ENCODE measurements at regions not wholly inside any gene's neighbourhood (a gene's known extent, or its start where the extent isn't known, plus 50 kb on each side); places are given as distances from the start of the nearest gene placed in this dataset.

DNA sequence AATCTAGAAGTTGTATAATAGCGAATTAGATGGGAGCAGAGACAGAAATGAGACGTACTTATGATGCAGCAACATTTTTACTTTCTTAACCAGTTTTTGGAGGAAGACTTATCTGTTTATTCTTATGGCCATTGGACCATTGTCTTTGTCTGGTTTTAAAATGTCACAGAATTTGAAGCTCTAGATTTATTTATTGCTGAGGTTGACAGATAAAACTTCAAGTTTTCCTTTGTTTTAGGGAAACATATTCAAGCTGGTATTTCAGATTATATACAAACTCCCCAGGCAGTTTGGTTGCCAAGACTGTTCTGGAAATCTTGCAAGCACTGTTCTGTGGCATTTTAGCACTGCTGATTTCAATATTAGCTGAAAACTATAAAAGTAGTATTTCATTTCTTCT, 1021.7 kb downstream of the GALC start:
- H3K9me3 ChIP-seq, result peaks cover 0 to 17% (median 13%) of the 10 kb centered on the region in 3 donors
- DNase-seq, result no peak
- 64 to 72% methylated on average over 2 of the region's 2 CpGs for WGBS, 2 donors
- H3K4me1 ChIP-seq, result no peaks in the 10 kb centered on the region
- no peak for TF ChIP-seq POLR2A (IDR thresholded peaks at IDR 0.05)
- TF ChIP-seq, protein P1, sequence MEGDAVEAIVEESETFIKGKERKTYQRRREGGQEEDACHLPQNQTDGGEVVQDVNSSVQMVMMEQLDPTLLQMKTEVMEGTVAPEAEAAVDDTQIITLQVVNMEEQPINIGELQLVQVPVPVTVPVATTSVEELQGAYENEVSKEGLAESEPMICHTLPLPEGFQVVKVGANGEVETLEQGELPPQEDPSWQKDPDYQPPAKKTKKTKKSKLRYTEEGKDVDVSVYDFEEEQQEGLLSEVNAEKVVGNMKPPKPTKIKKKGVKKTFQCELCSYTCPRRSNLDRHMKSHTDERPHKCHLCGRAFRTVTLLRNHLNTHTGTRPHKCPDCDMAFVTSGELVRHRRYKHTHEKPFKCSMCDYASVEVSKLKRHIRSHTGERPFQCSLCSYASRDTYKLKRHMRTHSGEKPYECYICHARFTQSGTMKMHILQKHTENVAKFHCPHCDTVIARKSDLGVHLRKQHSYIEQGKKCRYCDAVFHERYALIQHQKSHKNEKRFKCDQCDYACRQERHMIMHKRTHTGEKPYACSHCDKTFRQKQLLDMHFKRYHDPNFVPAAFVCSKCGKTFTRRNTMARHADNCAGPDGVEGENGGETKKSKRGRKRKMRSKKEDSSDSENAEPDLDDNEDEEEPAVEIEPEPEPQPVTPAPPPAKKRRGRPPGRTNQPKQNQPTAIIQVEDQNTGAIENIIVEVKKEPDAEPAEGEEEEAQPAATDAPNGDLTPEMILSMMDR (IDR thresholded peaks at IDR 0.05), result no peak
- intact Hi-C loops (cut with DNase I), result no loop called here
- H3K27me3 ChIP-seq, result no peaks in the 10 kb centered on the region
- no peak overlapping the region for H3K27ac ChIP-seq
- H3K36me3 ChIP-seq, result no peaks in the 10 kb centered on the region
- H3K4me3 ChIP-seq, result no peak overlapping the region

DNA sequence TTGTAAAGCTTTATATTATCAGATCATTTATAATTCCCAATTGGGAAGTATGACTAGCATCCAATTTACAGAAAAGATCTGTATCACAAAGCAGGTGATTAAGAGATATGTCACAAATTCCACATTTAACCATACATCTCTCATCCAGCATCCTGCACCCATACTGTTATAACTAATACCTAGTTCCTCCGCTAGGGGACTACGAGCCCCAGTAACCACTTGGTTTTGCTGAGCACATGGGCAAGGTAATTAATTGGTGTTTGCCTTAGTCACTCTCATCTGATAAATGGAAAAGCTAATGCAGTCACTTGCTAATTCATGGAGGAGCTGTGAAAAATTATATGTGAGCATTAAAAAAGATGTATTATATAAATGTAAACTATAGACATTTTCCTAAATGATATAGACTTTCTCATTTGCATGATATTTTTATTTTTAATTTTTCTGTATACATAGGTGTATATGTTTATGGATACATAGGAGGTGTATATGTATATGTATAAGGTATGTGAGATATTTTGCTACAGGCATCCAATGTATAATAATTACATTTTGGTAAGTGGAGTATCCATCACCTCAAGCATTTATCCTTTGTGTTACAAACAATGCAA, 1031.8 kb downstream of the GALC start:
- H3K4me1 ChIP-seq, result no peaks in the 10 kb centered on the region
- H3K27me3 ChIP-seq, result no peaks in the 10 kb centered on the region
- no peak overlapping the region for H3K4me3 ChIP-seq
- WGBS, 2 donors, result 46 to 61% methylated on average over 2 of the region's 2 CpGs
- no peaks in the 10 kb centered on the region for H3K36me3 ChIP-seq
- DNase-seq, result no peak
- peaks cover 0 to 9% (median 0%) of the 10 kb centered on the region in 3 donors for H3K9me3 ChIP-seq
- no peak for TF ChIP-seq POLR2A (IDR thresholded peaks at IDR 0.05)
- TF ChIP-seq, protein P1 (IDR thresholded peaks at IDR 0.05), result peak in 3 of 6 experiments; percentile 5 to 21 (median 8)
- intact Hi-C loops (cut with DNase I), result no loop called here
- no peak overlapping the region for H3K27ac ChIP-seq

DNA sequence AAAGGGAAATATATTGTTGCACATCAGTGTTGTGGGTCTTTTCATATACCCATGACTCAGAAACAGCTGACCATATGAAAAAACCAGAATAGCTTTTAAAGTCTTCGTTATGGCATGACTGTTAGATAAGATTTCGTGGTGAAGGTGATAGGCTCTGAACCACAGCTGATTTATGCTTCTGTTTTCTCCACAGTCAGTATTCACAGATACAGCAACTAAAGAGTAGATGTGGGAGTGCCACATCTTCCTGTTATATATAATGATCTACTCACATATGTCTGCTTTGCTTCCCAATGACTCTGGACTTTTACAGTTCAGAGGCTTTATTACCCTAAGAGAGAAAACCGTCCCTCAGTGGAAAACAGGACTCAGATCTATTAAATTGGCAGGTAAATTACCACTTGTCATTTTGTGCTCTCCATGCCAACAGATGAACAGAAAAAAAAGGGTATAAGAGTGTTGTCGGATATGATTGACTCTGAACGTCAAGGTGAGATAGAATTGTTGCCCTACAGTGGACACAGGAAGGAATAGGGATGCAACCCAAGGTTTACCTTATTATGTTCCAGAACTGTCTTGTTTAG, 1037.1 kb downstream of the GALC start:
- Histone ChIP-seq H3K27ac (no peak overlapping the region), H3K36me3 (no peaks in the 10 kb centered on the region), H3K4me1 (no peaks in the 10 kb centered on the region), H3K9me3 (no peaks in the 10 kb centered on the region), H3K27me3 (no peaks in the 10 kb centered on the region), H3K4me3 (no peak overlapping the region)
- WGBS, 2 donors, result 58 to 61% methylated on average over 5 of the region's 5 CpGs
- intact Hi-C loops (cut with DNase I), result no loop called here
- DNase-seq, result no peak
- no peak for TF ChIP-seq POLR2A (IDR thresholded peaks at IDR 0.05)
- TF ChIP-seq, protein P1 (IDR thresholded peaks at IDR 0.05), result no peak

DNA sequence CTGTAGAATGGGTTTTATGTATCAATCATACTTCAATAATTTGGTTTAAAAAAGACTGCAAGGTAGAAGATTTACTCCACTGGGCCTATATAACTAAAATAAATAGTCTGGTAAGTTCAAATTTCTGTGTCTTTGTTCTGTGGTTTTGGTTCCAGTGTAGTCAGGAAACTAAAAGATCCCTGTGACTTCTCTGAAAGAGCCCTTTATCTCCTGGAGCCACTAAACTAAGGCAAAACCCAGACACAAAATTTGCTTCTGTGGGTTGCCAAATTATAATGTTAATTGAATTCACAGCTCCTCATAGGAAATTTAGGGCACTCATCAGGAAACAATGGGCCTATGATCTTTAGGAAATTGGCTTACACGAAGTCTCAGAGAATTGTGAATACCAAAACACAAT, 1038.4 kb downstream of the GALC start:
- Histone ChIP-seq H3K4me1 (no peaks in the 10 kb centered on the region), H3K4me3 (no peak overlapping the region), H3K27ac (no peak overlapping the region), H3K36me3 (no peaks in the 10 kb centered on the region), H3K27me3 (no peaks in the 10 kb centered on the region), H3K9me3 (no peaks in the 10 kb centered on the region)
- intact Hi-C loops (cut with DNase I), result no loop called here
- DNase-seq, result no peak
- WGBS, 2 donors, result 38 to 42% methylated on average over 1 of the region's 1 CpG
- TF ChIP-seq POLR2A (IDR thresholded peaks at IDR 0.05), result no peak
- TF ChIP-seq, protein P1 (IDR thresholded peaks at IDR 0.05), result no peak

DNA sequence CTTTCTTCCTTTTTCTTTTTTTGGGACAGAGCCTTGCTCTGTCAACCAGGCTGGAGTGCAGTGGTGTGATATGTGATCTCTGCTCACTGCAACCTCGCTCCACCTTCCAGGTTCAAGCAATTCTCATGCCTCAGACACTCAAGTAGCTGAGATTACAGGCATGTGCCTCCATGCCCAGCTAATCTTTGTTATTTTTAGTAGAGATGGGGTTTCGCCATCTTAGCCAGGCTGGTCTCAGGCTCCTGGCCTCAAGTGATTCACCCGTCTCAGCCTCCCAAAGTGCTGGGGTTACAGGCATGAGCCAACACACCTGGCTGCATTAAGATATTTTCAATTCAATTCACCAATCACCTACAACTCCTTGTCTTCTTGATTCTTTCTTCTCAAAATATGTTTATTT, 1046.5 kb downstream of the GALC start:
- intact Hi-C loops (cut with DNase I), result no loop called here
- no peak for TF ChIP-seq POLR2A (IDR thresholded peaks at IDR 0.05)
- TF ChIP-seq, protein P1 (IDR thresholded peaks at IDR 0.05), result no peak
- no peaks in the 10 kb centered on the region for H3K4me1 ChIP-seq
- H3K27ac ChIP-seq, result no peak overlapping the region
- no peak overlapping the region for H3K4me3 ChIP-seq
- no peaks in the 10 kb centered on the region for H3K9me3 ChIP-seq
- DNase-seq, result no peak
- WGBS, 2 donors, result 61 to 71% methylated on average over 3 of the region's 3 CpGs
- H3K36me3 ChIP-seq, result no peaks in the 10 kb centered on the region
- H3K27me3 ChIP-seq, result no peaks in the 10 kb centered on the region

Data from esophagus squamous epithelium (tissue), 5 donors.